ENCODE measurements at regions not wholly inside any gene's neighbourhood (a gene's known extent, or its start where the extent isn't known, plus 50 kb on each side); places are given as distances from the start of the nearest gene placed in this dataset.

DNA sequence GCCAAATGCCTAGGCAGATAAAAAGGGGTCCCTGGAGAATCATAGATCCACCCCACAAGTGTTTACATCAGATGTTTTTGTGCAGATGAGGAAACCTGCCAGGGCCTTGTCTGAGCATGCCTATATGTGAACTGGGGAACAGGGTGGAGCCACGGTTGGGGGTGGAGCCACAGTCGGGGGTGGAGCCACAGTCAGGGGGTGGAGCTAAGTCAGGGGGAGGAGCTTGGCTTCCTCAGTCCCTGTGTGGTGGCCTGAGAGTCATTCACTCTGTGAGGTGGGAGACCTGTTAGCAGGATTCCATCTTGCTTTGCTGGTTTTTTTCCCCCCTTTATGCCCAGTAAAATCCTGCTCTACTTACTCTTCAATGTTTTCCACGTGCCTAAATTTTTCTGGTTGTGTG is 57.8 kb upstream of the TGFBR2 start:
- no peak overlapping the region for H4K5ac ChIP-seq (ENCODE audit: low read depth, low read length)
- no peak overlapping the region for H3K4me2 ChIP-seq (ENCODE audit: low read depth, low read length)
- no peak overlapping the region for H2AK5ac ChIP-seq (ENCODE audit: low read depth, low read length)
- no CpG with 5 or more reads among the region's 3 CpGs for WGBS, 2 experiments (ENCODE audit: extremely low coverage in 2 of 2, insufficient read length in 1 of 2)
- peaks cover 2% of the 10 kb centered on the region; the same call in 1 of the 2 replicates for H3K4me1 ChIP-seq (ENCODE audit: control insufficient read depth, insufficient read depth, low read length)
- ATAC-seq (ENCODE audit: low read depth) (no peak), DNase-seq (no peak)
- no peak overlapping the region for H3K18ac ChIP-seq (ENCODE audit: low read depth, low read length)
- no peaks in the 10 kb centered on the region for H3K79me1 ChIP-seq (ENCODE audit: low read depth in 1 of 2, low read length in 2 of 2)
- no peaks in the 10 kb centered on the region for H4K20me1 ChIP-seq (ENCODE audit: insufficient read depth, low read length)
- no peak overlapping the region for H3K4me3 ChIP-seq (ENCODE audit: insufficient read depth, low read depth, low read length)
- H3K36me3 ChIP-seq (ENCODE audit: control insufficient read depth, insufficient read depth, low read length): no peaks in the 10 kb centered on the region
- intact Hi-C loops (cut with micrococcal nuclease) (loop anchor here (10.0 kb wide), 1 partner anchor 196 kb away; no protein-coding TSS in a partner anchor), in situ Hi-C loops (cut with MboI; ENCODE audit: low sequenced_read_pairs) (no loop called here), dilution Hi-C loops (cut with HindIII; ENCODE audit: low sequenced_read_pairs, unreplicated experiment) (no loop called here)
- H2BK120ac ChIP-seq (ENCODE audit: low read depth, low read length): no peak overlapping the region
- no peak overlapping the region for H3K56ac ChIP-seq (ENCODE audit: extremely low read depth, insufficient read depth, low read length)
- H3K14ac ChIP-seq (replicated peaks; ENCODE audit: low read depth, low read length): no peak overlapping the region
- H3K9me3 ChIP-seq (ENCODE audit: control insufficient read depth, insufficient read depth, low read length): peaks cover 1% of the 10 kb centered on the region; the same call in 1 of the 2 replicates
- CTCF ChIA-PET: interaction anchor here (0.5 kb wide), 1 partner anchor 1251 kb away, joined by 3 read pairs; no protein-coding TSS in a partner anchor
- H3K9ac ChIP-seq (ENCODE audit: low read depth, low read length): no peak overlapping the region
- H4K91ac ChIP-seq (ENCODE audit: insufficient read depth, low read depth, low read length): no peak overlapping the region
- no peak overlapping the region for H2BK15ac ChIP-seq (ENCODE audit: low read depth, low read length)
- H2BK5ac ChIP-seq (ENCODE audit: low read depth, low read length, poor library complexity, severe bottlenecking): no peak overlapping the region
- H3K4ac ChIP-seq (ENCODE audit: low read depth, low read length): no peak overlapping the region
- POLR2A ChIA-PET (ENCODE audit: unreplicated experiment): no interaction called here
- H3K23ac ChIP-seq (ENCODE audit: low read depth, low read length): no peak overlapping the region
- no peak overlapping the region for H2AK9ac ChIP-seq (replicated peaks; ENCODE audit: low read depth, low read length, poor library complexity)
- no TSS peak for BruUV-seq (replicated peaks)
- no peaks in the 10 kb centered on the region for H3K27me3 ChIP-seq (ENCODE audit: control insufficient read depth, insufficient read depth, low read length)
- no peak overlapping the region for H4K8ac ChIP-seq (ENCODE audit: low read depth in 2 of 2, low read length in 2 of 2)
- H3K9me1 ChIP-seq (ENCODE audit: insufficient read depth, low read length): no peaks in the 10 kb centered on the region
- H2BK20ac ChIP-seq (ENCODE audit: low read depth, low read length): no peak overlapping the region
- H3K27ac ChIP-seq (ENCODE audit: insufficient read depth, low read length): no peak overlapping the region
- no peak overlapping the region for H2AFZ ChIP-seq (replicated peaks; ENCODE audit: low read length, poor library complexity)
- no peak for TF ChIP-seq NFE2L2 (IDR thresholded peaks at IDR 0.05; ENCODE audit: low read depth, low read length)
- TF ChIP-seq, protein P1, sequence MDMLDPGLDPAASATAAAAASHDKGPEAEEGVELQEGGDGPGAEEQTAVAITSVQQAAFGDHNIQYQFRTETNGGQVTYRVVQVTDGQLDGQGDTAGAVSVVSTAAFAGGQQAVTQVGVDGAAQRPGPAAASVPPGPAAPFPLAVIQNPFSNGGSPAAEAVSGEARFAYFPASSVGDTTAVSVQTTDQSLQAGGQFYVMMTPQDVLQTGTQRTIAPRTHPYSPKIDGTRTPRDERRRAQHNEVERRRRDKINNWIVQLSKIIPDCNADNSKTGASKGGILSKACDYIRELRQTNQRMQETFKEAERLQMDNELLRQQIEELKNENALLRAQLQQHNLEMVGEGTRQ (IDR thresholded peaks at IDR 0.05; ENCODE audit: low read depth, low read length): no peak
- TF ChIP-seq FOS (IDR thresholded peaks at IDR 0.05; ENCODE audit: low read depth, low read length): no peak
- TF ChIP-seq MAFK (IDR thresholded peaks at IDR 0.05; ENCODE audit: low read depth, low read length): no peak
- no peak for TF ChIP-seq BHLHE40 (IDR thresholded peaks at IDR 0.05; ENCODE audit: low read depth, low read length)
- TF ChIP-seq MAZ (IDR thresholded peaks at IDR 0.05; ENCODE audit: borderline replicate concordance, low read depth, low read length): no peak
- TF ChIP-seq POLR2A (IDR thresholded peaks at IDR 0.05; ENCODE audit: low read depth, low read length): no peak
- TF ChIP-seq RCOR1 (IDR thresholded peaks at IDR 0.05; ENCODE audit: insufficient replicate concordance, low read length): no peak

Measured in IMR-90 (cell line).